H7 (cell line): ENCODE measurements at regions not wholly inside any gene's neighbourhood (a gene's known extent, or its start where the extent isn't known, plus 50 kb on each side); places are given as distances from the start of the nearest gene placed in this dataset.

Experiments used
- DNase-seq: peaks from one replicate; pipeline ENCODE4 v3.0.0; 2012
- H3K27me3 ChIP-seq: 2 replicates; pipeline ENCODE4 v1.6.0; 2011; ENCODE audit warnings: mild to moderate bottlenecking, low read length; ENCODE audit not compliant: control insufficient read depth, insufficient read depth
- H3K36me3 ChIP-seq: replicated peaks from 2 replicates; pipeline ENCODE4 v1.5.1; 2011; ENCODE audit warnings: low read length; ENCODE audit not compliant: control insufficient read depth, insufficient read depth
- H3K4me3 ChIP-seq: 2 replicates; pipeline ENCODE4 v1.5.1; 2011; ENCODE audit warnings: low read depth, mild to moderate bottlenecking, control low read depth, low read length, moderate library complexity; ENCODE audit not compliant: insufficient read depth

- Histone ChIP-seq H3K4me3 (no peak overlapping the region), H3K27me3 (no peaks in the 10 kb centered on the region), H3K36me3 (no peaks in the 10 kb centered on the region)
- no peak for DNase-seq
Measured at GRCh38 chr9:105921057-105921726, 226.9 kb downstream of the TMEM38B start.

GRCh38 chr9:105928416-105928815 lies 234.1 kb downstream of the TMEM38B start:
- no peaks in the 10 kb centered on the region for H3K36me3 ChIP-seq
- no peak for DNase-seq

DNA sequence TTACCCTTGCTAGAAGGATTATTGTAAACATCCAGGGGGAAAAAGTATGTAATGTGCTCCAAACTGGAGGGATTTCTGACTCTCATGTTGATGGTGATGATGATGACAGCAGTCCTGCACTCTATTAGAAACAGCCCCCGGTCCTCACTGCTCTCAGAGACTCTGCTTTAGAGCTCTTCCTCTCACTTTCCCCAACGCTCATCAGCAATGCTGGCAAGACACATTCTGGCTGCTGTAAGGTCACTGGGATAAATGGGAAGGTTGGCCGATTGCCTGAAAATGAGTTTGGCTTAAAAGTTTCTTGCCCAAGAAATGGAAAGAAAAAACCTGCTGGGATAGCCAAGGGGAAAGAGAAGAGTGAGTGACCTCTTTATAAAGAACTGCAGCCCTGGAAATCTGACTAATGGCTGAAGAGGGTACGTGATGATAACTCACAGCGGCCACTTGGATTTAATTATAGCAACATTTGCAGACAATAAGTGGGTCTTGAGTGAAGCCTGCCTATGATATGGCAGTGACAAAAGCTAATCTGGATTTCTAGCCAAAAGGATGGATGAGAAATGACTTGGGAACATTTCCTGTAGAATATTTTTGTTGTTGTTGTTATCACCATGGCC lies 235.8 kb downstream of the TMEM38B start:
- H3K36me3 ChIP-seq = no peaks in the 10 kb centered on the region
- DNase-seq = no peak
- no peak overlapping the region for H3K4me3 ChIP-seq
- no peaks in the 10 kb centered on the region for H3K27me3 ChIP-seq

More at GRCh38 chr9:105928416-105928815, 234.1 kb downstream of the TMEM38B start:
- H3K27me3 ChIP-seq = no peaks in the 10 kb centered on the region
- no peak overlapping the region for H3K4me3 ChIP-seq

DNA sequence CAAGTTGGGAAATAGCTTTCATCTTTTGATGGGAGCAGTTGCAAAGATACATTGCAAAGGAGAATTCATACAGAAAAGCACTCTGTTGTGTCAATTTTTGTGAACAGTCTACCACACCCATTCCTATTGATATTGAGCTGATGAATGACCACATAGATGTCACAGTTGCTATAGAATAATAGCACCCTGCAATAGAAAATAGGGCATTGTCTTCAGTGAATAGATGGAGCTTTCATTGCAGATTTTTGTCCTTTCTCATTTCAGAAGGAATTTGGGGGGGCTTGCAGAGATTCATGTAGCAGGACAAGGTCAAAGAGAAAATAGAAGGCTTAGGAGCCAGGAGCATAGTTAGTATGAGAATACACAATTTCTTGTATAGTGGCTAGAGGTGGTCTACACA lies 237.9 kb downstream of the TMEM38B start:
- no peaks in the 10 kb centered on the region for H3K27me3 ChIP-seq

DNA sequence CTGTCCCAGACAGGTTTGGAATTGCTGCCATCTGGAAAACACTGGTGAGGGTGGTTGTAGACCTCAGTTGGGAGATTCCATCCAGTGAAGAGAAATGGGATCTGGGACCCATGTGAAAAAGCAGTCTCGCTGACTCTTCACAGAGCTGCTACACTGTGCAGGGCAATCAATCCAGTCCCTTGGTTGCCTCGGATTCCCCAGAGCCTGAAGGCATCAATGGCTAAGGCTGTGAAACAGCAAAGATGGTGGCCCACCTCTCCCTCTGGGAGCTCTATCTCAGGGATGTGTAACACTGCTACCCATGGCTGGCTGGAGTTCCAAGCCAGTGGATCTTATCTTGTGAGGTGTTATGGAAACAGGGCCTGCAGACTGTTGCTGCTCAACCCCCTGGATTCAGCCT lies 256.1 kb downstream of the TMEM38B start:
- no peak overlapping the region for H3K4me3 ChIP-seq
- H3K36me3 ChIP-seq = no peaks in the 10 kb centered on the region
- no peaks in the 10 kb centered on the region for H3K27me3 ChIP-seq
- no peak for DNase-seq

More for the DNA sequence above, 237.9 kb downstream of the TMEM38B start:
- no peak for DNase-seq
- Histone ChIP-seq H3K4me3 (no peak overlapping the region), H3K36me3 (no peaks in the 10 kb centered on the region)

DNA sequence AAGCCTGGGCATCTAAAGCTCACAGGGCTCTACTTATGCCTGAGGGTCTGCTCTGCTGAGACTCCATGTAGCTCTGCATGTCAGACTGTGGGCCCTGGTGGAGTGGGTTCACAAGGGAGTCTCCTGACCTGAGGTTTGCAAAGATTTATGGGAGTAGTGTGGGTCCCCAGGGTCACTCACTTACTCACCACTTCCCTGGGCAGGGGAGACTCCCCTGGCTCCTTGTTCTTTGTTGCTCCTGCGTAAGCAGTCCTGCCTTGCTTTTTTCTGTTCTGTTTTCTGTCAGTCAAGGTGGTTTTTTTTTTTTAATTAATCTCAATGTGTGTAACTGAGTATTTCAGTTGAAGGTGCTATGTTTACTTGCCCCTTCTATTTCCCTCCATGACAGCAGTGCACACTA lies 256.6 kb downstream of the TMEM38B start:
- DNase-seq = no peak
- Histone ChIP-seq H3K36me3 (no peaks in the 10 kb centered on the region), H3K4me3 (no peak overlapping the region), H3K27me3 (no peaks in the 10 kb centered on the region)

DNA sequence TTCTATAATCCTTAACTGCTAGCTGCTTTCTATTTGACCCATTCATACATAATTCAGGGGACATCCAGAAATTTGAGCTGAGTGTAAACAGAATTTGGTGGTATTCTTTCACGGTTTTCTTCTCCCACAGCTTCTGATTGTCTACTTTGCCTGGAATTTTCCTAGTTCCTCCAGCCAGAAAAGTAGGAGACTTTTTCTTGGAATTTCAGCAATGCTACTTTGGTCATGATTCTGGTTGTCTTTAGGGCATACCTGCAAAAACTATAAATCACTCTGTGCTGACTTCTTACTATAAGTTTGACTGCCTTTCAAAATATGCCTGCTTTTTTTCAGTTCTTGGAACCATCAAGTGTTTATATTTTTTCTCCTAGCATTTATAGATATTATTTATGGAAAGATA lies 260.2 kb downstream of the TMEM38B start:
- no peaks in the 10 kb centered on the region for H3K27me3 ChIP-seq
- DNase-seq = no peak
- no peak overlapping the region for H3K4me3 ChIP-seq

DNA sequence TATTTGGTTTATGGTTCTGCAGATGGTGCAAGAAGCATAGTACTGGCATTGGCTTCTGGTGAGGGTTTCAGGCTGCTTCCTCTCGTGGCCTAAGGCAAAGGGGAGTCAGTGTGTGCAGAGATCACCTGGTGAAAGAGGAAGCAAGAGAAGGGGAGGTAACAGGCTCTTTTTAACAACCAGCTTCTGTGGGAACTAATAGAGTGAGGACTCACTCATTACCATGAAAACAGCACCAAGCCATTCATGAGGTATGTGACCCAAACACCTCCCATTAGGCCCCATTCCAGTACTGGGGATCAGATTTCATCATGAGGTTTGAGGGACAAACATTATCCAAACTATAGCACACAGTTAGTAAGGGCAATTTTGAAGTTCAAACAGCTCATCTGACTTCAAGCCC lies 263.5 kb downstream of the TMEM38B start:
- no peak overlapping the region for H3K4me3 ChIP-seq
- H3K27me3 ChIP-seq = no peaks in the 10 kb centered on the region
- DNase-seq = peak; percentile 1
- no peaks in the 10 kb centered on the region for H3K36me3 ChIP-seq

More for the DNA sequence above, 260.2 kb downstream of the TMEM38B start:
- no peaks in the 10 kb centered on the region for H3K36me3 ChIP-seq

GRCh38 chr9:105958587-105958986 lies 264.2 kb downstream of the TMEM38B start:
- DNase-seq = no peak
- no peaks in the 10 kb centered on the region for H3K27me3 ChIP-seq
- H3K4me3 ChIP-seq = no peak overlapping the region

GRCh38 chr9:105959531-105959930 lies 265.2 kb downstream of the TMEM38B start:
- H3K36me3 ChIP-seq = no peaks in the 10 kb centered on the region

More at GRCh38 chr9:105958587-105958986, 264.2 kb downstream of the TMEM38B start:
- no peaks in the 10 kb centered on the region for H3K36me3 ChIP-seq

GRCh38 chr9:105963343-105964099 lies 269.2 kb downstream of the TMEM38B start:
- H3K36me3 ChIP-seq = no peaks in the 10 kb centered on the region
- DNase-seq = no peak

More at GRCh38 chr9:105959531-105959930, 265.2 kb downstream of the TMEM38B start:
- no peak overlapping the region for H3K4me3 ChIP-seq
- DNase-seq = no peak
- H3K27me3 ChIP-seq = no peaks in the 10 kb centered on the region

DNA sequence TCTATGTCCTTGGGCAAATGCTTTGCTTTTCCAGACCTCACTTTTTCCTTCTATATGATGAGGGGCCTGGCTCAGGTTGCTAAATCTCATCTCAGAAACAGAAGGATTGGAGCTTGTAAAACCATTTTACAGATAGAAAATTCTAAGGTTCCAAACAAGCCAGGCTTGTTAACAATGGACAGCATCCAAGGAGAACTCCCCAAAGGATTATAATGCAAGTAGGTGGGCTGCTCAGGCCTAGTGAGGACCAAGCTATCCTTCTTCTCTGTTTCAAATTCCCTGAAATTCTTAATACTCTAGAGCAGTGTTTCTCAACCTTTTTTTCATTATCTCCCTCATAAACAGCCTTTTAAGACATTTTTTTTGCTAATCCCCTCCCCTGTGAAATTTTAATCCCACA lies 269.8 kb downstream of the TMEM38B start:
- no peaks in the 10 kb centered on the region for H3K27me3 ChIP-seq
- H3K4me3 ChIP-seq = no peak overlapping the region
- no peak for DNase-seq
- no peaks in the 10 kb centered on the region for H3K36me3 ChIP-seq

More at GRCh38 chr9:105963343-105964099, 269.2 kb downstream of the TMEM38B start:
- H3K4me3 ChIP-seq = no peak overlapping the region
- H3K27me3 ChIP-seq = no peaks in the 10 kb centered on the region

DNA sequence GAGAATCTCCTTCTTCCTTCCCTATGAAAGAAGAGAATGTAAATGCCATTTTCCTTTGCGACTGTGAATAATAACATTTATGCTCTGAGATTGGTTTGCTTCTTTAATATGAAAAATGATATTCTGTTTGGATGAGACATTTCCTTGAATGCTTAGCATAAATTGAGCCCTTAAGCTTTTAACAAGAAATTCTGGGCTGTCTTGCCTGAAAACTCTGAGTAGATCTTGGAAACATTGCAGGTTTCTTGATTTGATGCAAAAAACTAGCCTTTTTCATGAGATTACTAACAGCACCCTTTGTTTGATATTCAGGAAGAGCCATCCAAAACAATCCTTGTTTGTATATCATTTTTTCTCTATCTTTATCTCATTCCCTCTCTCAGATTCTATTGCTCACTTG lies 272.5 kb downstream of the TMEM38B start:
- no peak overlapping the region for H3K4me3 ChIP-seq
- no peaks in the 10 kb centered on the region for H3K36me3 ChIP-seq
- DNase-seq = no peak
- no peaks in the 10 kb centered on the region for H3K27me3 ChIP-seq

- H3K36me3 ChIP-seq = no peaks in the 10 kb centered on the region
- DNase-seq = no peak
- no peak overlapping the region for H3K4me3 ChIP-seq
- H3K27me3 ChIP-seq = peaks cover 2% of the 10 kb centered on the region; the same call in 1 of the 2 replicates
Measured at GRCh38 chr9:105967248-105967647, 272.9 kb downstream of the TMEM38B start.

DNA sequence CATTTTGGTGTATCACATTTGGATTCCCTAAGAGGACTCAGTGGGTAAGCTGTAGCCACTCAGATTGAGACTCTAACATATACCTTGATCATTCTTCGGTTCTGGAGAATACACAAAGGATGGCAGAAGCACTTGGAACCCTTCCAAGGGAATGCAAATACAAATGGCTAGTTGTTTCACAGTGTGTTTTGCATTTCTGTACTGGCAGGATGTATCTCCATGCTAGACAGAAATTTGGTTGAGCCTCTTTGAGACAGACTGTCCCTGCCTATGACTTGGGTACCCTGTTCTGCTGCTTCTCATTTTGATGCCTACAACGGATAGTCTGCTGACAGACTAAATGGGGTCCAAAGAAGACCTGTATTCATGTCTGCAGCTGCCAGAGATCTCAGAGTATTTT lies 273.5 kb downstream of the TMEM38B start:
- Histone ChIP-seq H3K4me3 (no peak overlapping the region), H3K27me3 (peaks cover 7% of the 10 kb centered on the region), H3K36me3 (no peaks in the 10 kb centered on the region)
- DNase-seq = no peak
